OCI-LY7 (cell line): ENCODE measurements at regions not wholly inside any gene's neighbourhood (a gene's known extent, or its start where the extent isn't known, plus 50 kb on each side); places are given as distances from the start of the nearest gene placed in this dataset.

ENCODE experiments used
- CTCF ChIP-seq: fragments of 200-600 bp; sonication (generic); conservative IDR thresholded peaks from 2 replicates; pipeline ENCODE4 v1.5.1; 2014; ENCODE audit warnings: mild to moderate bottlenecking, antibody characterized with exemption, low read length, moderate library complexity, mixed read lengths
- EZH2phosphoT487 ChIP-seq: fragments of 200-600 bp; sonication (generic); IDR thresholded peaks from 2 replicates; pipeline ENCODE4 v1.6.1; 2018; ENCODE audit warnings: low read depth, borderline replicate concordance, mild to moderate bottlenecking, mixed run types, antibody characterized with exemption, low read length, moderate library complexity, mixed read lengths

DNA sequence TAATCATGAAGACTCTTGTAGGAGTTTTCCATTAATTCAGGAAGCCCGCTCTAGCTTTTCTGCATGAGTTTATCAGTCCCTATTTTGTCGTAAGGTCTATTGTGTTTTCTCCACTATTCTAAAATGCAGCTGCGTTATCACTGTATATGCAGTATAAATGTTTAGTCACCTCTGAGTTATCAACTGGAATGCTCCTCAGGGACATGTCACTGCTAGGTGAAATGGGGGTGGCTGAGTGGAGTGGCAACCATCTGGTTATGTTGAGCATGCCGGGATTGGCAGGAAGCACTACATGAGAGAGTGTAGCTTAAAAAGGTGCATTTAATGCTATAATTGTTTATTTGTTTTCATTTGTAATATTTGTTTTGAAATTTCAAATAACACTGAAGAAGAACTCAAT lies 285.2 kb upstream of the ELAC2 start:
- TF ChIP-seq CTCF (no peak), EZH2phosphoT487 (no peak)
